Heart left ventricle (tissue), 16 donors: ENCODE measurements at regions not wholly inside any gene's neighbourhood (a gene's known extent, or its start where the extent isn't known, plus 50 kb on each side); places are given as distances from the start of the nearest gene placed in this dataset.

Source experiments
- ATAC-seq, 4 donors: fragments of 200-7000 bp; cut with Tn5 transposase; one replicate each; pipeline ENCODE4 v1.9.1; 2020 to 2022; ENCODE audit warnings: moderate library complexity in 4 of 4, mild to moderate bottlenecking in 3 of 4, moderate number of reproducible peaks in 1 of 4
- DNase-seq, 5 donors: peaks; one replicate each; pipeline ENCODE4 v3.0.0-alpha.2; 2020
- H3K27ac ChIP-seq, 12 donors: fragments of 200-600 bp; sonication (generic) in 4 of 12; one replicate each; pipeline versions ENCODE4 v1.5.0 to v1.8.0; 2016 to 2022; ENCODE audit warnings: mild to moderate bottlenecking in 2 of 12
- H3K27me3 ChIP-seq, 9 donors: fragments of 200-600 bp; sonication (generic) in 2 of 9; one replicate each; pipeline versions ENCODE4 v1.5.1 to v1.8.0; 2016 to 2022; ENCODE audit warnings: mild to moderate bottlenecking in 3 of 9
- H3K36me3 ChIP-seq, 9 donors: fragments of 200-600 bp; sonication (generic) in 2 of 9; one replicate each; pipeline versions ENCODE4 v1.5.0 to v1.8.0; 2018 to 2022; ENCODE audit warnings: mild to moderate bottlenecking in 2 of 9
- H3K4me1 ChIP-seq, 12 donors: fragments of 200-600 bp; sonication (generic) in 4 of 12; one replicate each; pipeline versions ENCODE4 v1.5.0 to v1.8.0; 2016 to 2022; ENCODE audit warnings: mild to moderate bottlenecking in 3 of 12
- H3K4me3 ChIP-seq, 12 donors: fragments of 200-600 bp; sonication (generic) in 4 of 12; one replicate each; pipeline versions ENCODE4 v1.5.0 to v1.8.0; 2017 to 2022; ENCODE audit warnings: mild to moderate bottlenecking in 9 of 12, moderate library complexity in 4 of 12
- H3K9me3 ChIP-seq, 12 donors: fragments of 200-600 bp; sonication (generic) in 4 of 12; one replicate each; pipeline versions ENCODE4 v1.5.0 to v1.8.0; 2016 to 2022; ENCODE audit warnings: mild to moderate bottlenecking in 1 of 12
- CTCF ChIP-seq, 12 donors: fragments of 200-600 bp; sonication (generic) in 4 of 12; IDR thresholded peaks; one replicate each; pipeline versions ENCODE4 v1.5.0 to v1.8.0; 2018 to 2022; ENCODE audit warnings: antibody characterized with exemption in 12 of 12, mild to moderate bottlenecking in 5 of 12
- POLR2A ChIP-seq, 2 donors: fragments of 450-650 bp; IDR thresholded peaks; one replicate each; pipeline ENCODE4 v1.6.1; 2017; ENCODE audit warnings: antibody characterized with exemption in 2 of 2, mild to moderate bottlenecking in 2 of 2, moderate library complexity in 2 of 2
- WGBS, 4 donors: extraction: QIAGEN DNeasy Blood & Tissue Kit in 2 of 4; methylation state at CpG; one replicate each; pipeline versions ENCODE4 v1.1.5 to v1.1.7; 2013 to 2018; 5-methylcytosine and 5-hydroxymethylcytosine counted together
- intact Hi-C, 10 donors: fragments of 100-400 bp; cut with DNase I; formaldehyde crosslinking; loops; one replicate each; pipeline versions ENCODE4 v1.11.1 to v1.14.2; 2022
- donor health status: ischemic (EF 13 %, LVEDD 7.1; RV severe dilation, severe dysfunction).
- donor health status: healthy with polysubstance abuse.
- donor health status: DM: no; HTN: yes; CAD: no.
- donor health status: DM: no; HTN: no; CAD: no.
- donor health status: ischemic (EF 25% LVEDD 6.9; RV normal size, moderate dysfunction).
- donor health status: ischemic (EF 25% LVEDD 5.7; RV mildly dilated, moderate dysfunction).
- donor health status: healthy.
- donor health status: DM: yes; HTN: yes; CAD: no.
- donor health status: ischemic (EF 35%, LVEDD 5.7; RV mildly dilated, moderate dysfunction).
- donor health status: nonischemic (EF 11% LVEDD 7.7; RV severe dilation, severe dysfunction).
- donor health status: DM: yes; HTN: yes; CAD: no.
- donor health status: PGD.
- donor health status: ischemic (EF 29% LVEDD 5.4; RV normal size, mild dysfunction).
- donor health status: nonischemic (EF 23%, LVEDD 6.1; RV moderate dilation, normal function).

- Histone ChIP-seq H3K27ac (no peak overlapping the region), H3K9me3 (no peaks in the 10 kb centered on the region), H3K4me3 (no peak overlapping the region), H3K36me3 (no peaks in the 10 kb centered on the region), H3K27me3 (peaks cover 0 to 30% (median 7%) of the 10 kb centered on the region in 9 donors), H3K4me1 (peaks cover 0 to 3% (median 0%) of the 10 kb centered on the region in 12 donors)
- WGBS, 4 donors, result 83 to 91% (median 84%) methylated on average over 6 of the region's 6 CpGs
- intact Hi-C loops, result no loop called here
- TF ChIP-seq POLR2A (IDR thresholded peaks at IDR 0.05), result no peak
- no peak for TF ChIP-seq CTCF (IDR thresholded peaks at IDR 0.05)
- ATAC-seq (no peak), DNase-seq (no peak)
Measured at GRCh38 chr7:51472873-51473272, 156.3 kb upstream of the COBL start.

- TF ChIP-seq CTCF (IDR thresholded peaks at IDR 0.05) (no peak), POLR2A (IDR thresholded peaks at IDR 0.05) (no peak)
- Histone ChIP-seq H3K36me3 (no peaks in the 10 kb centered on the region), H3K9me3 (peaks cover 0 to 3% (median 0%) of the 10 kb centered on the region in 12 donors), H3K4me1 (peaks cover 0 to 3% (median 0%) of the 10 kb centered on the region in 12 donors), H3K4me3 (no peak overlapping the region), H3K27me3 (peaks cover 0 to 30% (median 7%) of the 10 kb centered on the region in 9 donors), H3K27ac (no peak overlapping the region)
- intact Hi-C loops, result no loop called here
- DNase-seq, result no peak
- 23 to 37% (median 31%) methylated on average over 11 of the region's 11 CpGs for WGBS, 4 donors
- no peak for ATAC-seq
Measured at GRCh38 chr7:51471981-51472296, 155.3 kb upstream of the COBL start.

- intact Hi-C loops, result no loop called here
- DNase-seq, result no peak
- WGBS, 4 donors, result 16 to 34% (median 27%) methylated on average over 32 to 33 of the region's 33 CpGs
Measured at GRCh38 chr7:51471210-51471980, 154.8 kb upstream of the COBL start.

More at GRCh38 chr7:51471210-51471980, 154.8 kb upstream of the COBL start:
- TF ChIP-seq POLR2A (IDR thresholded peaks at IDR 0.05) (no peak), CTCF (IDR thresholded peaks at IDR 0.05) (no peak)
- Histone ChIP-seq H3K4me3 (no peak overlapping the region), H3K4me1 (peaks cover 0 to 3% (median 0%) of the 10 kb centered on the region in 12 donors), H3K9me3 (peaks cover 0 to 3% (median 0%) of the 10 kb centered on the region in 12 donors), H3K27ac (no peak overlapping the region), H3K36me3 (no peaks in the 10 kb centered on the region), H3K27me3 (peaks cover 0 to 30% (median 7%) of the 10 kb centered on the region in 9 donors)
- peak in 1 of 4 donors; percentile 32 for ATAC-seq
